Sigmoid colon (tissue), 6 donors: ENCODE measurements at regions not wholly inside any gene's neighbourhood (a gene's known extent, or its start where the extent isn't known, plus 50 kb on each side); places are given as distances from the start of the nearest gene placed in this dataset.
"Not testable (repeated sequence)": the region's sequence is repeated elsewhere in the genome, so short reads cannot be mapped to it uniquely, and the experiment has no call there.

Source experiments
- DNase-seq: peaks from one replicate; pipeline ENCODE4 v3.0.0-alpha.2; 2019
- H3K27ac ChIP-seq, 4 donors: fragments of 200-600 bp; sonication (generic); one replicate each; pipeline ENCODE4 v1.5.1; 2016 to 2019; ENCODE audit warnings: mild to moderate bottlenecking in 1 of 4
- H3K27me3 ChIP-seq, 3 donors: fragments of 200-600 bp; sonication (generic); one replicate each; pipeline ENCODE4 v1.5.1; 2019; ENCODE audit warnings: mild to moderate bottlenecking in 1 of 3
- H3K36me3 ChIP-seq, 4 donors: fragments of 200-600 bp; sonication (generic); one replicate each; pipeline ENCODE4 v1.5.1; 2016 to 2019
- H3K4me1 ChIP-seq, 4 donors: fragments of 200-600 bp; sonication (generic); one replicate each; pipeline ENCODE4 v1.5.1; 2017 to 2019
- H3K4me3 ChIP-seq, 4 donors: fragments of 200-600 bp; sonication (generic); one replicate each; pipeline ENCODE4 v1.5.1; 2017 to 2019; ENCODE audit warnings: mild to moderate bottlenecking in 2 of 4, moderate library complexity in 1 of 4
- H3K9me3 ChIP-seq, 4 donors: fragments of 200-600 bp in 3 of 4; sonication (generic) in 3 of 4; one replicate each; pipeline versions ENCODE4 v1.5.1 to v1.6.1; 2013 to 2019
- EP300 ChIP-seq, 4 donors: sonication (generic); formaldehyde crosslinking; IDR thresholded peaks; one replicate each; pipeline ENCODE4 v1.6.1; 2017; ENCODE audit warnings: antibody characterized with exemption in 4 of 4
- POLR2A ChIP-seq, 2 donors: fragments of 450-650 bp; IDR thresholded peaks; one replicate each; pipeline ENCODE4 v1.6.1; 2016; ENCODE audit warnings: antibody characterized with exemption in 2 of 2, mild to moderate bottlenecking in 2 of 2, moderate library complexity in 2 of 2
- POLR2AphosphoS5 ChIP-seq, 4 donors: sonication (generic); formaldehyde crosslinking; IDR thresholded peaks; one replicate each; pipeline ENCODE4 v1.6.1; 2017; ENCODE audit warnings: antibody characterized with exemption in 4 of 4
- whole genome bisulfite sequencing, 2 donors: extraction: QIAGEN DNeasy Blood & Tissue Kit; methylation state at CpG; one replicate each; pipeline ENCODE4 v1.1.7; 2013; 5-methylcytosine and 5-hydroxymethylcytosine counted together
- intact Hi-C: fragments of 100-400 bp; cut with DNase I; formaldehyde crosslinking; loops from one replicate; pipeline ENCODE4 v1.15.1; 2023
- TF ChIP-seq, protein P1 (sequence below), 4 experiments: fragments of 450-650 bp in 3 of 4; fragments of 200-600 bp in 1 of 4; IDR thresholded peaks; one replicate each; pipeline ENCODE4 v1.5.1; 2016 to 2019; ENCODE audit warnings: antibody characterized with exemption in 4 of 4, mild to moderate bottlenecking in 3 of 4, moderate library complexity in 2 of 4
- donor health status: healthy with polysubstance abuse.
- donor health status: healthy.

- no peak overlapping the region for H3K27ac ChIP-seq
- no peaks in the 10 kb centered on the region for H3K9me3 ChIP-seq
- H3K4me3 ChIP-seq = no peak overlapping the region
- H3K27me3 ChIP-seq = no peaks in the 10 kb centered on the region
- intact Hi-C loops = no loop called here
- no peak for DNase-seq
- peaks cover 0 to 35% (median 6%) of the 10 kb centered on the region in 4 donors for H3K4me1 ChIP-seq
- no peaks in the 10 kb centered on the region for H3K36me3 ChIP-seq
- TF ChIP-seq, protein P1, sequence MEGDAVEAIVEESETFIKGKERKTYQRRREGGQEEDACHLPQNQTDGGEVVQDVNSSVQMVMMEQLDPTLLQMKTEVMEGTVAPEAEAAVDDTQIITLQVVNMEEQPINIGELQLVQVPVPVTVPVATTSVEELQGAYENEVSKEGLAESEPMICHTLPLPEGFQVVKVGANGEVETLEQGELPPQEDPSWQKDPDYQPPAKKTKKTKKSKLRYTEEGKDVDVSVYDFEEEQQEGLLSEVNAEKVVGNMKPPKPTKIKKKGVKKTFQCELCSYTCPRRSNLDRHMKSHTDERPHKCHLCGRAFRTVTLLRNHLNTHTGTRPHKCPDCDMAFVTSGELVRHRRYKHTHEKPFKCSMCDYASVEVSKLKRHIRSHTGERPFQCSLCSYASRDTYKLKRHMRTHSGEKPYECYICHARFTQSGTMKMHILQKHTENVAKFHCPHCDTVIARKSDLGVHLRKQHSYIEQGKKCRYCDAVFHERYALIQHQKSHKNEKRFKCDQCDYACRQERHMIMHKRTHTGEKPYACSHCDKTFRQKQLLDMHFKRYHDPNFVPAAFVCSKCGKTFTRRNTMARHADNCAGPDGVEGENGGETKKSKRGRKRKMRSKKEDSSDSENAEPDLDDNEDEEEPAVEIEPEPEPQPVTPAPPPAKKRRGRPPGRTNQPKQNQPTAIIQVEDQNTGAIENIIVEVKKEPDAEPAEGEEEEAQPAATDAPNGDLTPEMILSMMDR (IDR thresholded peaks at IDR 0.05) = no peak
- TF ChIP-seq EP300 (IDR thresholded peaks at IDR 0.05) = no peak
- no peak for TF ChIP-seq POLR2A (IDR thresholded peaks at IDR 0.05)
- no peak for TF ChIP-seq POLR2AphosphoS5 (IDR thresholded peaks at IDR 0.05)
- WGBS, 2 donors = 92% methylated on average over 2 of the region's 2 CpGs
Measured at GRCh38 chr2:149690825-149691224, 103.2 kb upstream of the MMADHC start.

GRCh38 chr2:149687052-149687427, 99.5 kb upstream of the MMADHC start:
- no peaks in the 10 kb centered on the region for H3K36me3 ChIP-seq
- TF ChIP-seq, protein P1 (IDR thresholded peaks at IDR 0.05) = no peak
- TF ChIP-seq POLR2AphosphoS5 (IDR thresholded peaks at IDR 0.05) = no peak
- TF ChIP-seq POLR2A (IDR thresholded peaks at IDR 0.05) = no peak
- no peak for TF ChIP-seq EP300 (IDR thresholded peaks at IDR 0.05)
- DNase-seq = no peak
- peaks cover 0 to 12% (median 0%) of the 10 kb centered on the region in 4 donors for H3K4me1 ChIP-seq
- 73 to 74% methylated on average over 2 of the region's 2 CpGs for WGBS, 2 donors
- H3K9me3 ChIP-seq = no peaks in the 10 kb centered on the region
- H3K27ac ChIP-seq = no peak overlapping the region
- H3K27me3 ChIP-seq = no peaks in the 10 kb centered on the region
- no peak overlapping the region for H3K4me3 ChIP-seq
- intact Hi-C loops = no loop called here

- H3K4me1 ChIP-seq = peaks cover 0 to 10% (median 0%) of the 10 kb centered on the region in 4 donors
- DNase-seq = no peak
- no peak overlapping the region for H3K4me3 ChIP-seq
Measured at GRCh38 chr2:149686136-149687051, 98.8 kb upstream of the MMADHC start.

GRCh38 chr2:149685401-149685800, 97.8 kb upstream of the MMADHC start:
- H3K4me1 ChIP-seq, H3K36me3 ChIP-seq, H3K27me3 ChIP-seq, intact Hi-C loops, DNase-seq, H3K4me3 ChIP-seq, H3K9me3 ChIP-seq, H3K27ac ChIP-seq: not testable (repeated sequence)
- 98% methylated on average over 4 of the region's 4 CpGs for WGBS, 2 donors

More at GRCh38 chr2:149686136-149687051, 98.8 kb upstream of the MMADHC start:
- Histone ChIP-seq H3K9me3 (no peaks in the 10 kb centered on the region), H3K27me3 (no peaks in the 10 kb centered on the region), H3K27ac (no peak overlapping the region), H3K36me3 (no peaks in the 10 kb centered on the region)
- peak in 1 of 4 donors; percentile 44 for TF ChIP-seq POLR2AphosphoS5 (IDR thresholded peaks at IDR 0.05)
- TF ChIP-seq POLR2A (IDR thresholded peaks at IDR 0.05) = no peak
- intact Hi-C loops = no loop called here
- 68 to 81% methylated on average over 6 of the region's 6 CpGs for WGBS, 2 donors

DNA sequence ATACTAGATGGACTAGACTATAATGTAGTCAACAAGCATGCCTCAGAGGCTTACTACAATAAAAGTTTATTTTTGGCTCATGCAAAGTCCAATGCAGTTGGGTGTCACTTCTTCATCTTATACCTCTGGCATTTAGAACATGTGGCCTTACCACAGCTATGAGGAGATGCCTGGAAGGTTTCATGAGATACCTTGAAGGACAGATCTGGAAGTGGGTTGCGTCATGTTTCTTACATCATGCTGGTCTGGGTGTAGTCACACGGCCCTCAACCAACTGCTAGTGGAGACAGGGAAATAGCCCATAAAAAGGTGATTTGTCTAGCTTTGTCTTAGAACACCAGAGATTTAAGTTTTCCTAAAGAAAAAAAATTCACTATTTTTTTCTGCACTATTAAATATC, 91.7 kb upstream of the MMADHC start:
- TF ChIP-seq EP300 (IDR thresholded peaks at IDR 0.05) (no peak), POLR2AphosphoS5 (IDR thresholded peaks at IDR 0.05) (no peak), POLR2A (IDR thresholded peaks at IDR 0.05) (no peak)
- TF ChIP-seq, protein P1 (IDR thresholded peaks at IDR 0.05) = no peak
- H3K4me3 ChIP-seq = no peak overlapping the region
- intact Hi-C loops = no loop called here
- 83 to 91% methylated on average over 2 of the region's 2 CpGs for WGBS, 2 donors
- H3K9me3 ChIP-seq = no peaks in the 10 kb centered on the region
- no peak for DNase-seq
- no peaks in the 10 kb centered on the region for H3K36me3 ChIP-seq
- H3K27ac ChIP-seq = no peak overlapping the region
- H3K4me1 ChIP-seq = no peaks in the 10 kb centered on the region
- no peaks in the 10 kb centered on the region for H3K27me3 ChIP-seq
